ENCODE measurements at regions not wholly inside any gene's neighbourhood (a gene's known extent, or its start where the extent isn't known, plus 50 kb on each side); places are given as distances from the start of the nearest gene placed in this dataset.
"Not testable (repeated sequence)": the region's sequence is repeated elsewhere in the genome, so short reads cannot be mapped to it uniquely, and the experiment has no call there.

GRCh38 chr10:45249978-45250693 is 65.3 kb downstream of the OR13A1 start:
- no peaks in the 10 kb centered on the region for H3K36me3 ChIP-seq
- no peaks in the 10 kb centered on the region for H3K9me3 ChIP-seq
- H3K4me3 ChIP-seq: peak overlapping the region in 8 of 12 donors; percentile 11 to 47 (median 29)
- peak in 2 of 4 donors; percentile 49 to 73 for ATAC-seq
- intact Hi-C loops (cut with DNase I): loop anchor here in 7 of 10 donors (2.0 to 10.0 kb wide), 6 partner anchors 169 to 422 kb away; partner anchors contain the start of gene ZFAND4 (in 1 of the 7)
- peak in 1 of 5 donors; percentile 30 for DNase-seq
- H3K27me3 ChIP-seq: peaks cover 0 to 8% (median 0%) of the 10 kb centered on the region in 9 donors
- TF ChIP-seq CTCF (IDR thresholded peaks at IDR 0.05): peak; percentile 54 to 75 (median 68)
- TF ChIP-seq POLR2A (IDR thresholded peaks at IDR 0.05): no peak
- no peak overlapping the region for H3K27ac ChIP-seq
- peaks cover 0 to 11% (median 0%) of the 10 kb centered on the region in 12 donors for H3K4me1 ChIP-seq
- 53 to 54% (median 54%) methylated on average over 17 of the region's 17 CpGs for WGBS, 4 donors

- H3K4me1 ChIP-seq: peaks cover 0 to 11% (median 0%) of the 10 kb centered on the region in 12 donors
- not testable (repeated sequence) for H3K9me3 ChIP-seq, H3K4me3 ChIP-seq, H3K27me3 ChIP-seq, ATAC-seq, H3K27ac ChIP-seq, DNase-seq, H3K36me3 ChIP-seq
- whole genome bisulfite sequencing, 4 donors: 42 to 70% (median 54%) methylated on average over 6 of the region's 6 CpGs
- intact Hi-C loops (cut with DNase I): loop anchor here in 6 of 10 donors (2.0 to 10.0 kb wide), 4 partner anchors 204 to 217 kb away; no protein-coding TSS in a partner anchor
Measured at GRCh38 chr10:45250694-45251075, 64.7 kb downstream of the OR13A1 start.

Small RNA genes in the stretch of these regions (microRNA-seq; reads per million reads assigned to microRNA genes)
- 0 reads per million in 4 donors for gene MIR3156-1
